Neuronal stem cell (in vitro differentiated cells): ENCODE measurements at regions not wholly inside any gene's neighbourhood (a gene's known extent, or its start where the extent isn't known, plus 50 kb on each side); places are given as distances from the start of the nearest gene placed in this dataset.
A peak's percentile ranks its signal among the peaks of the same experiment; 100 is the strongest.

Source experiments
- DNase-seq: peaks from one replicate; pipeline ENCODE4 v3.0.0-alpha.2; 2013; ENCODE audit warnings: low spot score
- H2AFZ ChIP-seq: one replicate; pipeline ENCODE4 v1.6.1; 2013; ENCODE audit warnings: mild to moderate bottlenecking, low read length, inconsistent platforms
- H2AK5ac ChIP-seq: 2 replicates; pipeline ENCODE4 v1.6.1; 2013; ENCODE audit warnings: low read depth, mild to moderate bottlenecking, inconsistent platforms, low read length, moderate library complexity, mixed read lengths
- H2BK120ac ChIP-seq: 2 replicates; pipeline ENCODE4 v1.6.1; 2013; ENCODE audit warnings: low read depth, mild to moderate bottlenecking, inconsistent platforms, low read length, moderate library complexity, mixed read lengths
- H2BK12ac ChIP-seq: one replicate; pipeline ENCODE4 v1.6.1; 2013; ENCODE audit warnings: low read length, inconsistent platforms
- H2BK15ac ChIP-seq: 2 replicates; pipeline ENCODE4 v1.6.1; 2013; ENCODE audit warnings: mild to moderate bottlenecking, low read length, inconsistent platforms, mixed read lengths
- H2BK5ac ChIP-seq: one replicate; pipeline ENCODE4 v1.6.1; 2013; ENCODE audit warnings: inconsistent platforms, mild to moderate bottlenecking, low read length, moderate library complexity
- H3K14ac ChIP-seq: one replicate; pipeline ENCODE4 v1.6.1; 2013; ENCODE audit warnings: low read length, inconsistent platforms
- H3K18ac ChIP-seq: 2 replicates; pipeline ENCODE4 v1.6.1; 2013; ENCODE audit warnings: low read length, inconsistent platforms
- H3K23ac ChIP-seq: 2 replicates; pipeline ENCODE4 v1.6.1; 2013; ENCODE audit warnings: low read depth, mild to moderate bottlenecking, mixed read lengths, low read length, inconsistent platforms; ENCODE audit not compliant: poor library complexity
- H3K27ac ChIP-seq: replicated peaks from 3 replicates; pipeline ENCODE4 v1.5.1; 2013; ENCODE audit warnings: low read length, inconsistent platforms
- H3K27me3 ChIP-seq, 3 experiments: 2 replicates each; pipeline ENCODE4 v1.6.1; 2013; ENCODE audit warnings: low read length in 3 of 3, mild to moderate bottlenecking in 2 of 3, inconsistent platforms in 1 of 3, low read depth in 1 of 3, mixed read lengths in 1 of 3, moderate library complexity in 1 of 3; ENCODE audit not compliant: control insufficient read depth in 3 of 3, insufficient read depth in 3 of 3
- H3K36me3 ChIP-seq, 2 donors: replicated peaks in 1 of 2; 2 replicates each; pipeline ENCODE4 v1.6.1; 2013; ENCODE audit warnings: low read length in 2 of 2; ENCODE audit not compliant: control insufficient read depth in 2 of 2, insufficient read depth in 2 of 2
- H3K4ac ChIP-seq: 2 replicates; pipeline ENCODE4 v1.6.1; 2013; ENCODE audit warnings: inconsistent platforms, mild to moderate bottlenecking, low read length, moderate library complexity
- H3K4me1 ChIP-seq, 2 donors: 1 replicate in 1 of 2; 2 replicates in 1 of 2; pipeline ENCODE4 v1.6.1; 2013; ENCODE audit warnings: low read length in 2 of 2, low read depth in 1 of 2; ENCODE audit not compliant: control insufficient read depth in 2 of 2, insufficient read depth in 1 of 2
- H3K4me2 ChIP-seq: one replicate; pipeline ENCODE4 v1.6.1; 2013; ENCODE audit warnings: mild to moderate bottlenecking, low read length, inconsistent platforms; ENCODE audit not compliant: insufficient read depth, poor library complexity, severe bottlenecking
- H3K4me3 ChIP-seq, 2 donors: 2 replicates each; pipeline ENCODE4 v1.5.1; 2013; ENCODE audit warnings: low read length in 2 of 2, mild to moderate bottlenecking in 2 of 2, inconsistent platforms in 1 of 2, moderate library complexity in 1 of 2
- H3K79me1 ChIP-seq: one replicate; pipeline ENCODE4 v1.6.1; 2013; ENCODE audit warnings: low read depth, mild to moderate bottlenecking, inconsistent platforms, low read length, moderate library complexity
- H3K9ac ChIP-seq: one replicate; pipeline ENCODE4 v1.6.1; 2013; ENCODE audit warnings: mild to moderate bottlenecking, low read depth, low read length, inconsistent platforms; ENCODE audit not compliant: poor library complexity
- H3K9me3 ChIP-seq, 2 donors: replicated peaks in 1 of 2; 2 replicates each; pipeline versions ENCODE3 to v1.6.1; 2013; ENCODE audit warnings: low read length in 2 of 2, mild to moderate bottlenecking in 2 of 2, inconsistent platforms in 1 of 2, low read depth in 1 of 2, mixed read lengths in 1 of 2, moderate library complexity in 1 of 2; ENCODE audit not compliant: control insufficient read depth in 2 of 2, insufficient read depth in 1 of 2
- H4K8ac ChIP-seq: one replicate; pipeline ENCODE4 v1.6.1; 2013; ENCODE audit warnings: low read depth, mild to moderate bottlenecking, inconsistent platforms, low read length, moderate library complexity
- H4K91ac ChIP-seq: one replicate; pipeline ENCODE4 v1.6.1; 2013; ENCODE audit warnings: low read length, low read depth, mild to moderate bottlenecking, inconsistent platforms; ENCODE audit not compliant: poor library complexity
- WGBS, 2 donors: extraction: QIAGEN DNeasy Blood & Tissue Kit; methylation state at CpG; one replicate each; pipeline ENCODE4 v1.1.7; 2013; ENCODE audit warnings: missing lambda C conversion rate in 2 of 2, mixed read lengths in 1 of 2; ENCODE audit not compliant: insufficient read length in 2 of 2, insufficient replicate concordance in 1 of 2; ENCODE audit errors: extremely low coverage in 2 of 2; 5-methylcytosine and 5-hydroxymethylcytosine counted together

GRCh38 chr2:58574873-58575272 is 333.7 kb upstream of the FANCL start:
- H2AK5ac ChIP-seq = no peak overlapping the region
- no peaks in the 10 kb centered on the region for H3K36me3 ChIP-seq
- H3K14ac ChIP-seq = no peak overlapping the region
- no peaks in the 10 kb centered on the region for H3K79me1 ChIP-seq
- no peak overlapping the region for H3K23ac ChIP-seq
- H3K27me3 ChIP-seq = peaks cover 0 to 21% (median 0%) of the 10 kb centered on the region in 3 experiments
- H3K4me1 ChIP-seq = peaks cover 0 to 6% of the 10 kb centered on the region in 2 donors
- no peak overlapping the region for H3K4me3 ChIP-seq
- H2AFZ ChIP-seq = no peak overlapping the region
- H4K91ac ChIP-seq = no peak overlapping the region
- H3K18ac ChIP-seq = no peak overlapping the region
- H2BK5ac ChIP-seq = no peak overlapping the region
- no peak overlapping the region for H3K4ac ChIP-seq
- no peaks in the 10 kb centered on the region for H3K9me3 ChIP-seq
- H3K9ac ChIP-seq = no peak overlapping the region
- no peak overlapping the region for H3K4me2 ChIP-seq
- no CpG with 5 or more reads among the region's 4 CpGs for WGBS, 2 donors
- H2BK12ac ChIP-seq = no peak overlapping the region
- no peak for DNase-seq
- no peak overlapping the region for H2BK15ac ChIP-seq
- no peak overlapping the region for H3K27ac ChIP-seq
- no peak overlapping the region for H2BK120ac ChIP-seq
- H4K8ac ChIP-seq = no peak overlapping the region

- no CpG with 5 or more reads among the region's 3 CpGs for WGBS, 2 donors
Measured at GRCh38 chr2:58572731-58573130, 331.6 kb upstream of the FANCL start.

GRCh38 chr2:58571181-58571852 is 330.2 kb upstream of the FANCL start:
- WGBS, 2 donors = no CpG with 5 or more reads among the region's 10 CpGs
- no peak overlapping the region for H2BK12ac ChIP-seq
- no peak overlapping the region for H3K9ac ChIP-seq
- peak; percentile 57 for DNase-seq
- H3K14ac ChIP-seq = no peak overlapping the region
- no peaks in the 10 kb centered on the region for H3K79me1 ChIP-seq
- H3K4me2 ChIP-seq = no peak overlapping the region
- no peak overlapping the region for H3K27ac ChIP-seq
- no peak overlapping the region for H2BK15ac ChIP-seq
- no peak overlapping the region for H4K91ac ChIP-seq
- peaks cover 0 to 6% of the 10 kb centered on the region in 2 donors for H3K4me1 ChIP-seq
- peaks cover 0 to 18% (median 0%) of the 10 kb centered on the region in 3 experiments for H3K27me3 ChIP-seq
- H2BK5ac ChIP-seq = no peak overlapping the region
- no peak overlapping the region for H3K4me3 ChIP-seq
- H3K23ac ChIP-seq = no peak overlapping the region
- no peak overlapping the region for H2AK5ac ChIP-seq
- H4K8ac ChIP-seq = no peak overlapping the region
- no peaks in the 10 kb centered on the region for H3K9me3 ChIP-seq
- H3K18ac ChIP-seq = no peak overlapping the region
- no peak overlapping the region for H3K4ac ChIP-seq
- peak overlapping the region; percentile 72 for H2AFZ ChIP-seq
- H3K36me3 ChIP-seq = no peaks in the 10 kb centered on the region
- H2BK120ac ChIP-seq = no peak overlapping the region

More at GRCh38 chr2:58572731-58573130, 331.6 kb upstream of the FANCL start:
- Histone ChIP-seq H2BK120ac (no peak overlapping the region), H3K27ac (no peak overlapping the region), H2AFZ (no peak overlapping the region), H3K18ac (no peak overlapping the region), H4K91ac (no peak overlapping the region), H3K4me1 (peaks cover 0 to 6% of the 10 kb centered on the region in 2 donors), H3K23ac (no peak overlapping the region), H2AK5ac (no peak overlapping the region), H2BK5ac (no peak overlapping the region), H3K79me1 (no peaks in the 10 kb centered on the region), H3K9me3 (no peaks in the 10 kb centered on the region), H3K4me2 (no peak overlapping the region), H4K8ac (no peak overlapping the region), H3K36me3 (no peaks in the 10 kb centered on the region), H3K27me3 (peaks cover 0 to 21% (median 0%) of the 10 kb centered on the region in 3 experiments), H2BK12ac (no peak overlapping the region), H3K4me3 (no peak overlapping the region), H3K9ac (no peak overlapping the region), H2BK15ac (no peak overlapping the region), H3K4ac (no peak overlapping the region), H3K14ac (no peak overlapping the region)
- no peak for DNase-seq

- H3K9ac ChIP-seq = no peak overlapping the region
- H2BK12ac ChIP-seq = no peak overlapping the region
- H3K27me3 ChIP-seq = peaks cover 0 to 4% (median 0%) of the 10 kb centered on the region in 3 experiments
- H3K4me1 ChIP-seq = peaks cover 0 to 6% of the 10 kb centered on the region in 2 donors
- no peak overlapping the region for H2AK5ac ChIP-seq
- no peak overlapping the region for H3K4me3 ChIP-seq
- H3K4me2 ChIP-seq = no peak overlapping the region
- H3K14ac ChIP-seq = no peak overlapping the region
- H3K23ac ChIP-seq = no peak overlapping the region
- H3K4ac ChIP-seq = no peak overlapping the region
- no peak overlapping the region for H4K8ac ChIP-seq
- no peaks in the 10 kb centered on the region for H3K9me3 ChIP-seq
- no peak overlapping the region for H2BK120ac ChIP-seq
- DNase-seq = no peak
- no peaks in the 10 kb centered on the region for H3K79me1 ChIP-seq
- H2BK15ac ChIP-seq = no peak overlapping the region
- no peak overlapping the region for H3K27ac ChIP-seq
- H3K36me3 ChIP-seq = no peaks in the 10 kb centered on the region
- no peak overlapping the region for H3K18ac ChIP-seq
- no peak overlapping the region for H4K91ac ChIP-seq
- H2AFZ ChIP-seq = peak overlapping the region; percentile 6
- no CpG with 5 or more reads among the region's 7 CpGs for WGBS, 2 donors
- no peak overlapping the region for H2BK5ac ChIP-seq
Measured at GRCh38 chr2:58569475-58570185, 328.5 kb upstream of the FANCL start.
